ENCODE measurements at regions not wholly inside any gene's neighbourhood (a gene's known extent, or its start where the extent isn't known, plus 50 kb on each side); places are given as distances from the start of the nearest gene placed in this dataset.

- no peak overlapping the region for H3K27ac Mint-ChIP-seq (ENCODE audit: unreplicated experiment)
Observed at GRCh38 chr4:56197387-56197786, 189.9 kb downstream of the AASDH start.

DNA sequence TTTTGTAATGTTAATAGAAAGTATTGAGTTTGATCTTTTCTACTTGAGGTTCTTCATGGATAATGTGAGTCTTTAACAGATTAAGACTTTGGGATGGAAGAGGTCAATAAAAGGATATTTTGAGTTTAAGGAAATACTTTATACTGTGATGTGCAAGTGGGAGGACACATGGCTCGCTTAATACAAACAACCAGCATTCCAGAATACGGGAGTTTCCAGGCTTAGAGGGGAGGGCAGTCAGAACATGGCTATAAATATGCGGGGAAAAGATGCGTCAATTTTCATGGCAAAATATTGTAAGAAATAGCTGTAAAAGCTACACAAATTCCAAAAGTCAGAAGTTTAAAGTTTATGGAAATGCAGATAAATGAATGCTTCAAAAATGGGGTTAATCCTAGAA lies 192.3 kb downstream of the AASDH start:
- TF ChIP-seq CTCF (IDR thresholded peaks at IDR 0.05) = no peak
- Mint-ChIP-seq H3K9me3 (ENCODE audit: unreplicated experiment) (peaks cover 4% of the 10 kb centered on the region), H3K27me3 (ENCODE audit: unreplicated experiment) (no peaks in the 10 kb centered on the region), H3K4me3 (ENCODE audit: unreplicated experiment) (no peak overlapping the region), H3K36me3 (ENCODE audit: unreplicated experiment) (no peaks in the 10 kb centered on the region), H3K27ac (ENCODE audit: unreplicated experiment) (no peak overlapping the region), H3K4me1 (ENCODE audit: unreplicated experiment) (peaks cover 12% of the 10 kb centered on the region)
- DNase-seq (ENCODE audit: extremely low spot score, unreplicated experiment) = no peak

More at GRCh38 chr4:56197387-56197786, 189.9 kb downstream of the AASDH start:
- H3K4me1 Mint-ChIP-seq (ENCODE audit: unreplicated experiment) = peaks cover 12% of the 10 kb centered on the region
- no peak for TF ChIP-seq CTCF (IDR thresholded peaks at IDR 0.05)
- H3K4me3 Mint-ChIP-seq (ENCODE audit: unreplicated experiment) = no peak overlapping the region
- H3K36me3 Mint-ChIP-seq (ENCODE audit: unreplicated experiment) = no peaks in the 10 kb centered on the region
- no peaks in the 10 kb centered on the region for H3K27me3 Mint-ChIP-seq (ENCODE audit: unreplicated experiment)
- peaks cover 4% of the 10 kb centered on the region for H3K9me3 Mint-ChIP-seq (ENCODE audit: unreplicated experiment)
- DNase-seq (ENCODE audit: extremely low spot score, unreplicated experiment) = no peak

- peaks cover 16% of the 10 kb centered on the region for H3K4me1 Mint-ChIP-seq (ENCODE audit: unreplicated experiment)
- H3K36me3 Mint-ChIP-seq (ENCODE audit: unreplicated experiment) = no peaks in the 10 kb centered on the region
- H3K27me3 Mint-ChIP-seq (ENCODE audit: unreplicated experiment) = no peaks in the 10 kb centered on the region
- H3K4me3 Mint-ChIP-seq (ENCODE audit: unreplicated experiment) = no peak overlapping the region
- no peak for DNase-seq (ENCODE audit: extremely low spot score, unreplicated experiment)
- no peak for TF ChIP-seq CTCF (IDR thresholded peaks at IDR 0.05)
- H3K27ac Mint-ChIP-seq (ENCODE audit: unreplicated experiment) = no peak overlapping the region
- H3K9me3 Mint-ChIP-seq (ENCODE audit: unreplicated experiment) = peaks cover 4% of the 10 kb centered on the region
Observed at GRCh38 chr4:56191534-56191933, 195.8 kb downstream of the AASDH start.

DNA sequence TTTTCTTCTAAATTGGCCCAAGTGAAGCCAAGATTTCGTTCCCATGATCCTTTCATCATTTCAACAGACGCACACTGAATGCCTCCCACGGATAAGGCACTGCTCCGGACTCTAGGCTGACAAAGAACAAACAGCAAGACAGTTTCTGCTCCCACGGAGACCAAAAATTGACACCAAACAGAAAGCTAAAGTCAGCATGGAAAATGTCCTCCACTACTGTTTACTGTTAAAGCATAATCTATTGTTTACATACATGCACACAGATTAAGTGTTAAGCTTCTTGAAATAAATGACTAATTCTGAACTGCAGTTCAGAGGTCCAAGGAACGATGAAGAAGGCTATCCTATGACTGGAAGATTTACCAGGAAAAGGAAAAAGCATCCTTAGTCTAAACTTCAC lies 199.6 kb downstream of the AASDH start:
- DNase-seq (ENCODE audit: extremely low spot score, unreplicated experiment) = no peak
- Mint-ChIP-seq H3K36me3 (ENCODE audit: unreplicated experiment) (peaks cover 3% of the 10 kb centered on the region), H3K9me3 (ENCODE audit: unreplicated experiment) (peaks cover 1% of the 10 kb centered on the region), H3K4me1 (ENCODE audit: unreplicated experiment) (peaks cover 6% of the 10 kb centered on the region), H3K4me3 (ENCODE audit: unreplicated experiment) (no peak overlapping the region), H3K27me3 (ENCODE audit: unreplicated experiment) (no peaks in the 10 kb centered on the region), H3K27ac (ENCODE audit: unreplicated experiment) (no peak overlapping the region)
- TF ChIP-seq CTCF (IDR thresholded peaks at IDR 0.05) = no peak

DNA sequence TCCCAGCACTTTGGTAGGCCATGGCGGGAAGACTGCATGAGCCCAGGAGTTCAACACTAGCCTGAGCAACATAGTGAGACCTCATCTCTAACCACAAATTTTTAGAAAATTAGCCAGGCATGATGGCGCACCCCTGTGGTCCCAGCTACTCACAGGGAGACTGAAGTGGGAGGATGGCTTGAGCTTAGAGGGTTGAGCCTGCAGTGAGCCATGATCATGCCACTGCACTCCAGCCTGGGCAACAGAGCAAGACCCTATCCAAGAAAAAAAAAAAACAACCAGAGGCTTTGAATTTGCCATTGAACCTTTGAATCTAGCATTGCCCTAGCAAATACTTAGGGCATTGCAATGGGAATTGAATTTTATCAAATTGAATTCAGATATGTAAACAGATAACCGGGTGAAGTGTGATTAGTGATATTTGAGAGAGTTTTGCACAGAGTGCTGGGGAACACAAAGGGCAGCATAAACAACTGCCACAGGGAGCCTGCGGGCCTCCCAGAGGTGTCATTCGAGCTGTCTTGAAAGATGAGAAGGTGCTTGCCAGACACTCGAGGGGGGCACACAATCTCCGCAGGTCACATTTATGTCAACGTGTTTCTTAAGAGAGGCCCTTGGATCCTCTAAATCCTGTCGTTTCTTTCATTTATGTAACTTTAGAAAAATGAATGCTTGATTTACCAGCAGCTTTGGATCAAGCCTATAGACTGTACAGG lies 200.3 kb downstream of the AASDH start:
- Mint-ChIP-seq H3K4me3 (ENCODE audit: unreplicated experiment) (no peak overlapping the region), H3K27me3 (ENCODE audit: unreplicated experiment) (no peaks in the 10 kb centered on the region), H3K27ac (ENCODE audit: unreplicated experiment) (no peak overlapping the region), H3K9me3 (ENCODE audit: unreplicated experiment) (no peaks in the 10 kb centered on the region), H3K4me1 (ENCODE audit: unreplicated experiment) (peaks cover 6% of the 10 kb centered on the region), H3K36me3 (ENCODE audit: unreplicated experiment) (peaks cover 3% of the 10 kb centered on the region)
- no peak for TF ChIP-seq CTCF (IDR thresholded peaks at IDR 0.05)
- no peak for DNase-seq (ENCODE audit: extremely low spot score, unreplicated experiment)

All from osteocyte (in vitro differentiated cells).